ENCODE measurements at regions not wholly inside any gene's neighbourhood (a gene's known extent, or its start where the extent isn't known, plus 50 kb on each side); places are given as distances from the start of the nearest gene placed in this dataset.

GRCh38 chr11:44418456-44418830 is 108.5 kb upstream of the ALX4 start:
- Mint-ChIP-seq H3K36me3 (no peaks in the 10 kb centered on the region), H3K9me3 (peaks cover 10% of the 10 kb centered on the region), H3K4me1 (no peaks in the 10 kb centered on the region), H3K27ac (no peak overlapping the region), H3K27me3 (ENCODE audit: low read depth) (peaks cover 11% of the 10 kb centered on the region), H3K4me3 (no peak overlapping the region)
- ATAC-seq (no peak), DNase-seq (ENCODE audit: low spot score) (no peak)
- POLR2A ChIA-PET = no interaction called here
- CTCF ChIA-PET = interaction anchor here (1.0 kb wide), 1 partner anchor 9 kb away, joined by 4 read pairs; no protein-coding TSS in a partner anchor
- TF ChIP-seq ETV6 (CRISPR knock-in tag; IDR thresholded peaks at IDR 0.05) = no peak
- no peak for TF ChIP-seq SMAD3 (CRISPR knock-in tag; IDR thresholded peaks at IDR 0.05; ENCODE audit: borderline replicate concordance)
- no peak for TF ChIP-seq E2F1 (CRISPR knock-in tag; IDR thresholded peaks at IDR 0.05)
- TF ChIP-seq NR2C2 (CRISPR knock-in tag; IDR thresholded peaks at IDR 0.05) = no peak

DNA sequence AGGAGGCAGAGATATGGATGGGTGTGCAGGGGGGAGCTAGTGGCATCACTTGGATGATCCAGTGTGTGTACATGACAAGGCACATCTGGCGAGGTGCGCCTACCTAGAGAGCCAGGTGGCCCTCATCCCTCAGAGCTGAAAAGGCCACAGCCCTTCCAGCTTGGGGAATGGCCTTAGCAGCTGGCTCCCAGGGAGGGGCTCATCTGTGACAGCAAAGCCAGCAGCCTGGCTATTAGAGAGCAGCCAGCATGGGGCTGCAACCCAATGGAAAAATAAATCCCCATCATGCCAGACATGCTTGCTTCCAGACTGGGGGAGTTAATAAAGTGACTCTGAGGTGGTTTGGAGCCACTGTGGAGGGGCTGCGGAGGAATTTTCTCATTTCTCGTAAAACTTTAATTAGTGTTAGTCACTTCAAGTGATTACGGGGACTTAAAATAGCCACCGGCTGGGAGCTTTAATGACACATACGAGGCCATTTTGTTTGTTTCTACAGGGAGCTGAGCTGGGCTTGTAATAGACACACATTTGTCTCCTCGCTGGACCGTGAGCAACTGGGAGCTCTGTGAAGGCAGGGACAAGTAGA is 111.2 kb upstream of the ALX4 start:
- Mint-ChIP-seq H3K27me3 (ENCODE audit: low read depth) (peaks cover 5% of the 10 kb centered on the region; the same call in 1 of the 2 replicates), H3K4me1 (no peaks in the 10 kb centered on the region), H3K36me3 (no peaks in the 10 kb centered on the region), H3K4me3 (no peak overlapping the region), H3K27ac (no peak overlapping the region), H3K9me3 (peaks cover 5% of the 10 kb centered on the region; the same call in 1 of the 2 replicates)
- CTCF ChIA-PET = interaction anchor here (0.5 kb wide), 2 partner anchors 108 to 135 kb away, joined by 3 to 6 read pairs; no protein-coding TSS in a partner anchor
- POLR2A ChIA-PET = no interaction called here
- DNase-seq (ENCODE audit: low spot score) (no peak), ATAC-seq (no peak)
- TF ChIP-seq ZNF396 (CRISPR knock-in tag; IDR thresholded peaks at IDR 0.05; ENCODE audit: borderline replicate concordance) (no peak), E2F5 (CRISPR knock-in tag; IDR thresholded peaks at IDR 0.05) (no peak), PREB (CRISPR knock-in tag; IDR thresholded peaks at IDR 0.05; ENCODE audit: borderline replicate concordance) (no peak), ARID4B (CRISPR knock-in tag; IDR thresholded peaks at IDR 0.05; ENCODE audit: borderline replicate concordance) (no peak), EMX1 (CRISPR knock-in tag; IDR thresholded peaks at IDR 0.05) (no peak), RELA (CRISPR knock-in tag; IDR thresholded peaks at IDR 0.05; ENCODE audit: borderline replicate concordance) (no peak), ZSCAN18 (CRISPR knock-in tag; IDR thresholded peaks at IDR 0.05) (no peak), NR1H2 (CRISPR knock-in tag; IDR thresholded peaks at IDR 0.05) (no peak), JUN (CRISPR knock-in tag; IDR thresholded peaks at IDR 0.05) (no peak), NFATC4 (CRISPR knock-in tag; IDR thresholded peaks at IDR 0.05) (no peak), ZNF121 (CRISPR knock-in tag; IDR thresholded peaks at IDR 0.05) (no peak), FOXK1 (CRISPR knock-in tag; IDR thresholded peaks at IDR 0.05) (no peak), HMGA2 (CRISPR knock-in tag; IDR thresholded peaks at IDR 0.05) (no peak)
- TF ChIP-seq, protein P1, sequence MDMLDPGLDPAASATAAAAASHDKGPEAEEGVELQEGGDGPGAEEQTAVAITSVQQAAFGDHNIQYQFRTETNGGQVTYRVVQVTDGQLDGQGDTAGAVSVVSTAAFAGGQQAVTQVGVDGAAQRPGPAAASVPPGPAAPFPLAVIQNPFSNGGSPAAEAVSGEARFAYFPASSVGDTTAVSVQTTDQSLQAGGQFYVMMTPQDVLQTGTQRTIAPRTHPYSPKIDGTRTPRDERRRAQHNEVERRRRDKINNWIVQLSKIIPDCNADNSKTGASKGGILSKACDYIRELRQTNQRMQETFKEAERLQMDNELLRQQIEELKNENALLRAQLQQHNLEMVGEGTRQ (CRISPR knock-in tag; IDR thresholded peaks at IDR 0.05) = no peak
- TF ChIP-seq, protein P2, sequence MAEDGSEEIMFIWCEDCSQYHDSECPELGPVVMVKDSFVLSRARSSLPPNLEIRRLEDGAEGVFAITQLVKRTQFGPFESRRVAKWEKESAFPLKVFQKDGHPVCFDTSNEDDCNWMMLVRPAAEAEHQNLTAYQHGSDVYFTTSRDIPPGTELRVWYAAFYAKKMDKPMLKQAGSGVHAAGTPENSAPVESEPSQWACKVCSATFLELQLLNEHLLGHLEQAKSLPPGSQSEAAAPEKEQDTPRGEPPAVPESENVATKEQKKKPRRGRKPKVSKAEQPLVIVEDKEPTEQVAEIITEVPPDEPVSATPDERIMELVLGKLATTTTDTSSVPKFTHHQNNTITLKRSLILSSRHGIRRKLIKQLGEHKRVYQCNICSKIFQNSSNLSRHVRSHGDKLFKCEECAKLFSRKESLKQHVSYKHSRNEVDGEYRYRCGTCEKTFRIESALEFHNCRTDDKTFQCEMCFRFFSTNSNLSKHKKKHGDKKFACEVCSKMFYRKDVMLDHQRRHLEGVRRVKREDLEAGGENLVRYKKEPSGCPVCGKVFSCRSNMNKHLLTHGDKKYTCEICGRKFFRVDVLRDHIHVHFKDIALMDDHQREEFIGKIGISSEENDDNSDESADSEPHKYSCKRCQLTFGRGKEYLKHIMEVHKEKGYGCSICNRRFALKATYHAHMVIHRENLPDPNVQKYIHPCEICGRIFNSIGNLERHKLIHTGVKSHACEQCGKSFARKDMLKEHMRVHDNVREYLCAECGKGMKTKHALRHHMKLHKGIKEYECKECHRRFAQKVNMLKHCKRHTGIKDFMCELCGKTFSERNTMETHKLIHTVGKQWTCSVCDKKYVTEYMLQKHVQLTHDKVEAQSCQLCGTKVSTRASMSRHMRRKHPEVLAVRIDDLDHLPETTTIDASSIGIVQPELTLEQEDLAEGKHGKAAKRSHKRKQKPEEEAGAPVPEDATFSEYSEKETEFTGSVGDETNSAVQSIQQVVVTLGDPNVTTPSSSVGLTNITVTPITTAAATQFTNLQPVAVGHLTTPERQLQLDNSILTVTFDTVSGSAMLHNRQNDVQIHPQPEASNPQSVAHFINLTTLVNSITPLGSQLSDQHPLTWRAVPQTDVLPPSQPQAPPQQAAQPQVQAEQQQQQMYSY (CRISPR knock-in tag; IDR thresholded peaks at IDR 0.05) = no peak
